ENCODE measurements at regions not wholly inside any gene's neighbourhood (a gene's known extent, or its start where the extent isn't known, plus 50 kb on each side); places are given as distances from the start of the nearest gene placed in this dataset.
"Not testable (repeated sequence)": the region's sequence is repeated elsewhere in the genome, so short reads cannot be mapped to it uniquely, and the experiment has no call there.

GRCh38 chr7:113592924-113593323 lies 325.9 kb downstream of the PPP1R3A start:
- no CpG with 5 or more reads among the region's 8 CpGs for WGBS, 2 experiments (ENCODE audit: extremely low coverage in 2 of 2, insufficient read length in 1 of 2)
- H2BK120ac ChIP-seq (ENCODE audit: low read depth, low read length); H2BK5ac ChIP-seq (ENCODE audit: low read depth, low read length, poor library complexity, severe bottlenecking); H3K14ac ChIP-seq (replicated peaks; ENCODE audit: low read depth, low read length); H3K4me2 ChIP-seq (ENCODE audit: low read depth, low read length); H4K8ac ChIP-seq (ENCODE audit: low read depth in 2 of 2, low read length in 2 of 2); H3K9me1 ChIP-seq (ENCODE audit: insufficient read depth, low read length); H3K36me3 ChIP-seq (ENCODE audit: control insufficient read depth, insufficient read depth, low read length); POLR2A ChIA-PET (ENCODE audit: unreplicated experiment); H2AK5ac ChIP-seq (ENCODE audit: low read depth, low read length); H3K9ac ChIP-seq (ENCODE audit: low read depth, low read length); CTCF ChIA-PET; H3K9me3 ChIP-seq (ENCODE audit: control insufficient read depth, insufficient read depth, low read length); H2AK9ac ChIP-seq (replicated peaks; ENCODE audit: low read depth, low read length, poor library complexity); H3K4ac ChIP-seq (ENCODE audit: low read depth, low read length); DNase-seq; H4K20me1 ChIP-seq (ENCODE audit: insufficient read depth, low read length); in situ Hi-C loops (cut with MboI; ENCODE audit: low sequenced_read_pairs); H3K4me3 ChIP-seq (ENCODE audit: insufficient read depth, low read depth, low read length); ATAC-seq (ENCODE audit: low read depth); H3K27ac ChIP-seq (ENCODE audit: insufficient read depth, low read length); BruUV-seq (replicated peaks); H3K23ac ChIP-seq (ENCODE audit: low read depth, low read length); H3K18ac ChIP-seq (ENCODE audit: low read depth, low read length); H4K91ac ChIP-seq (ENCODE audit: insufficient read depth, low read depth, low read length); intact Hi-C loops (cut with micrococcal nuclease); H2AFZ ChIP-seq (replicated peaks; ENCODE audit: low read length, poor library complexity); H3K79me1 ChIP-seq (ENCODE audit: low read depth in 1 of 2, low read length in 2 of 2); H2BK15ac ChIP-seq (ENCODE audit: low read depth, low read length); H3K4me1 ChIP-seq (ENCODE audit: control insufficient read depth, insufficient read depth, low read length); H2BK20ac ChIP-seq (ENCODE audit: low read depth, low read length); H4K5ac ChIP-seq (ENCODE audit: low read depth, low read length); H3K27me3 ChIP-seq (ENCODE audit: control insufficient read depth, insufficient read depth, low read length); dilution Hi-C loops (cut with HindIII; ENCODE audit: low sequenced_read_pairs, unreplicated experiment); H3K56ac ChIP-seq (ENCODE audit: extremely low read depth, insufficient read depth, low read length): not testable (repeated sequence)

Data from IMR-90 (cell line).